H1 (cell line): ENCODE measurements at regions not wholly inside any gene's neighbourhood (a gene's known extent, or its start where the extent isn't known, plus 50 kb on each side); places are given as distances from the start of the nearest gene placed in this dataset.
A peak's percentile ranks its signal among the peaks of the same experiment; 100 is the strongest.

Experiments used
- CTCF ChIA-PET: fragments of 300-600 bp; sonication (Branson Sonifier 250); formaldehyde crosslinking; loops from one replicate; lab custom pipeline; 2021; ENCODE audit not compliant: partially characterized antibody; lab: Charles Lee
- POLR2A ChIA-PET: fragments of 300-600 bp; sonication (Branson Sonifier 250); formaldehyde crosslinking; loops from one replicate; lab custom pipeline; 2021; ENCODE audit warnings: inconsistent platforms; ENCODE audit not compliant: partially characterized antibody; lab: Charles Lee
- DNase-seq, 2 experiments: peaks; one replicate each; pipeline versions ENCODE4 v3.0.0 to v3.0.0-alpha.2; 2010 to 2022; ENCODE audit warnings: low spot score in 2 of 2, low read depth in 1 of 2, mixed read lengths in 1 of 2
- FAIRE-seq: peaks from 2 replicates; lab custom pipeline; 2011; peaks lifted over from hg19 to GRCh38; lab: Jason Lieb, UNC
- H2AFZ ChIP-seq: 2 replicates; pipeline ENCODE4 v1.8.1; 2012; ENCODE audit warnings: low read length, inconsistent platforms
- H2AK5ac ChIP-seq: 2 replicates; pipeline ENCODE4 v1.6.1; 2013; ENCODE audit warnings: low read depth, low read length
- H2BK120ac ChIP-seq: replicated peaks from 2 replicates; pipeline ENCODE3; 2013; ENCODE audit warnings: low read depth, low read length, inconsistent platforms
- H2BK12ac ChIP-seq: 2 replicates; pipeline ENCODE4 v1.6.1; 2013; ENCODE audit warnings: low read depth, low read length
- H2BK15ac ChIP-seq: 2 replicates; pipeline ENCODE4 v1.6.1; 2013; ENCODE audit warnings: low read length
- H2BK20ac ChIP-seq: 2 replicates; pipeline ENCODE4 v1.6.1; 2013; ENCODE audit warnings: low read length
- H2BK5ac ChIP-seq: 2 replicates; pipeline ENCODE4 v1.6.1; 2013; ENCODE audit warnings: low read depth, low read length
- H3K14ac ChIP-seq: 2 replicates; pipeline ENCODE4 v1.6.1; 2013; ENCODE audit warnings: inconsistent platforms; ENCODE audit not compliant: insufficient read length
- H3K18ac ChIP-seq: 2 replicates; pipeline ENCODE4 v1.6.1; 2013; ENCODE audit warnings: low read length; ENCODE audit errors: extremely low read depth
- H3K23ac ChIP-seq: 2 replicates; pipeline ENCODE4 v1.6.1; 2013; ENCODE audit warnings: inconsistent platforms; ENCODE audit not compliant: insufficient read length
- H3K23me2 ChIP-seq: 2 replicates; pipeline ENCODE4 v1.6.1; 2013; ENCODE audit warnings: low read depth, low read length
- H3K27ac ChIP-seq: 2 replicates; pipeline ENCODE4 v1.6.1; 2011; ENCODE audit warnings: low read depth, low read length, inconsistent platforms
- H3K27me3 ChIP-seq, 4 experiments: replicated peaks in 1 of 4; 1 replicate in 1 of 4; 2 replicates in 3 of 4; pipeline versions ENCODE4 v1.6.1 to v1.8.1; 2011 to 2013; ENCODE audit warnings: low read length in 3 of 4, mild to moderate bottlenecking in 3 of 4, inconsistent platforms in 2 of 4, mixed read lengths in 2 of 4, moderate library complexity in 1 of 4; ENCODE audit not compliant: control insufficient read depth in 3 of 4, insufficient read depth in 3 of 4; ENCODE audit errors: extremely low read depth in 1 of 4
- H3K36me3 ChIP-seq, 4 experiments: 2 replicates each; pipeline versions ENCODE4 v1.6.1 to v1.8.1; 2011 to 2013; ENCODE audit warnings: mild to moderate bottlenecking in 4 of 4, low read length in 3 of 4, moderate library complexity in 2 of 4, control low read depth in 1 of 4, inconsistent platforms in 1 of 4; ENCODE audit not compliant: insufficient read depth in 4 of 4, control insufficient read depth in 2 of 4
- H3K4ac ChIP-seq: replicated peaks from 2 replicates; pipeline ENCODE3; 2013; ENCODE audit warnings: low read length, low read depth, mixed read lengths, inconsistent platforms; ENCODE audit not compliant: insufficient read length
- H3K4me1 ChIP-seq, 4 experiments: replicated peaks in 1 of 4; 1 replicate in 1 of 4; 2 replicates in 3 of 4; pipeline versions ENCODE4 v1.6.1 to v1.8.1; 2011 to 2013; ENCODE audit warnings: low read length in 3 of 4, inconsistent platforms in 2 of 4, mixed read lengths in 1 of 4; ENCODE audit not compliant: insufficient read depth in 4 of 4, control insufficient read depth in 3 of 4
- H3K4me2 ChIP-seq, 2 experiments: 2 replicates each; pipeline versions ENCODE4 v1.6.1 to v1.8.1; 2011 to 2013; ENCODE audit warnings: low read depth in 2 of 2, low read length in 2 of 2, control low read depth in 1 of 2, inconsistent platforms in 1 of 2, mild to moderate bottlenecking in 1 of 2; ENCODE audit not compliant: insufficient read depth in 1 of 2
- H3K4me3 ChIP-seq, 4 experiments: fragments of 200-600, 300-600 bp in 1 of 4; sonication (generic), shearing (Covaris generic), sonication (Bioruptor Twin) in 1 of 4; 2 replicates each; pipeline versions ENCODE4 v1.5.1 to v1.8.1; 2011 to 2016; ENCODE audit warnings: low read length in 4 of 4, low read depth in 3 of 4, control low read depth in 2 of 4, inconsistent platforms in 2 of 4, mild to moderate bottlenecking in 2 of 4, mixed read lengths in 1 of 4, moderate library complexity in 1 of 4; ENCODE audit not compliant: insufficient read depth in 2 of 4; ENCODE audit errors: extremely low read depth in 1 of 4
- H3K56ac ChIP-seq: replicated peaks from 2 replicates; pipeline ENCODE3; 2013; ENCODE audit warnings: low read depth, mild to moderate bottlenecking, mixed read lengths, low read length, inconsistent platforms; ENCODE audit not compliant: insufficient read length
- H3K79me1 ChIP-seq: 2 replicates; pipeline ENCODE4 v1.6.1; 2013; ENCODE audit warnings: low read depth, low read length, control low read depth
- H3K79me2 ChIP-seq, 2 experiments: 2 replicates each; pipeline versions ENCODE4 v1.6.1 to v1.8.1; 2012 to 2013; ENCODE audit warnings: low read length in 2 of 2, mild to moderate bottlenecking in 2 of 2, inconsistent platforms in 1 of 2; ENCODE audit not compliant: insufficient read depth in 2 of 2, control insufficient read depth in 1 of 2
- H3K9ac ChIP-seq, 4 experiments: replicated peaks in 1 of 4; 1 replicate in 1 of 4; 2 replicates in 3 of 4; pipeline versions ENCODE4 v1.6.1 to v1.8.1; 2011 to 2013; ENCODE audit warnings: low read depth in 3 of 4, low read length in 3 of 4, control low read depth in 2 of 4, mild to moderate bottlenecking in 2 of 4, moderate library complexity in 2 of 4, inconsistent platforms in 1 of 4; ENCODE audit errors: extremely low read depth in 1 of 4
- H3K9me3 ChIP-seq, 2 experiments: 2 replicates each; pipeline versions ENCODE4 v1.6.1 to v1.8.1; 2012 to 2013; ENCODE audit warnings: mild to moderate bottlenecking in 2 of 2, moderate library complexity in 2 of 2, control low read depth in 1 of 2, inconsistent platforms in 1 of 2, low read depth in 1 of 2, low read length in 1 of 2, mixed read lengths in 1 of 2; ENCODE audit not compliant: insufficient read depth in 2 of 2
- H4K20me1 ChIP-seq, 2 experiments: replicated peaks in 1 of 2; 2 replicates each; pipeline versions ENCODE3 to v1.8.1; 2011 to 2013; ENCODE audit warnings: inconsistent platforms in 2 of 2, low read length in 2 of 2, mild to moderate bottlenecking in 1 of 2; ENCODE audit not compliant: insufficient read depth in 2 of 2, control insufficient read depth in 1 of 2
- H4K5ac ChIP-seq: 2 replicates; pipeline ENCODE4 v1.6.1; 2013; ENCODE audit warnings: low read length, low read depth, mixed read lengths, inconsistent platforms; ENCODE audit not compliant: insufficient read length
- H4K8ac ChIP-seq: 2 replicates; pipeline ENCODE4 v1.8.0; 2013; ENCODE audit warnings: mild to moderate bottlenecking, moderate library complexity, low read length, inconsistent platforms; ENCODE audit not compliant: insufficient read depth; ENCODE audit errors: extremely low read depth
- H4K91ac ChIP-seq: replicated peaks from 2 replicates; pipeline ENCODE3; 2013; ENCODE audit warnings: low read length, mixed read lengths, inconsistent platforms; ENCODE audit not compliant: insufficient read length
- ATF2 ChIP-seq: IDR thresholded peaks from 2 replicates; pipeline ENCODE4 v1.6.1; 2012; ENCODE audit warnings: low read length, inconsistent platforms
- CBX8 ChIP-seq: fragments of 300-800, 300-1000 bp; sonication (generic); IDR thresholded peaks from 2 replicates; pipeline ENCODE4 v1.7.1; 2016; ENCODE audit warnings: low read depth, low read length, borderline replicate concordance
- CHD1 ChIP-seq: IDR thresholded peaks from 2 replicates; pipeline ENCODE4 v1.6.1; 2012; ENCODE audit warnings: low read depth, low read length, improper control_type of control experiment
- EZH2 ChIP-seq: fragments of 200-600 bp; sonication (generic); IDR thresholded peaks from 2 replicates; pipeline ENCODE4 v1.7.1; 2012; ENCODE audit warnings: low read depth, mild to moderate bottlenecking, moderate library complexity, low read length, inconsistent platforms; ENCODE audit not compliant: severe bottlenecking
- JUN ChIP-seq: IDR thresholded peaks from 2 replicates; pipeline ENCODE4 v1.6.1; 2011; ENCODE audit warnings: low read depth, mild to moderate bottlenecking, improper control_type of control experiment, low read length
- JUND ChIP-seq: IDR thresholded peaks from 2 replicates; pipeline ENCODE4 v1.6.1; 2011; ENCODE audit warnings: mild to moderate bottlenecking, improper control_type of control experiment, low read length
- NRF1 ChIP-seq: IDR thresholded peaks from 2 replicates; pipeline ENCODE4 v1.6.1; 2011; ENCODE audit warnings: mild to moderate bottlenecking, low read depth, low read length, improper control_type of control experiment
- PHF8 ChIP-seq: fragments of 200-600 bp; sonication (generic); conservative IDR thresholded peaks from 2 replicates; pipeline ENCODE4 v1.7.1; 2012; ENCODE audit warnings: low read depth, mild to moderate bottlenecking, inconsistent platforms, low read length, moderate library complexity
- POLR2A ChIP-seq, 2 experiments: IDR thresholded peaks; 1 replicate in 1 of 2; 2 replicates in 1 of 2; pipeline ENCODE4 v1.6.1; 2011; ENCODE audit warnings: low read depth in 2 of 2, low read length in 2 of 2, mild to moderate bottlenecking in 2 of 2; ENCODE audit errors: control extremely low read depth in 1 of 2
- POU5F1 ChIP-seq: IDR thresholded peaks from 2 replicates; pipeline ENCODE4 v1.6.1; 2011; ENCODE audit warnings: low read depth, mild to moderate bottlenecking, low read length, moderate library complexity
- RNF2 ChIP-seq: fragments of 200-900, 300-1000 bp; sonication (generic); IDR thresholded peaks from 2 replicates; pipeline ENCODE4 v1.7.1; 2016; ENCODE audit warnings: borderline replicate concordance, low read depth, mild to moderate bottlenecking, antibody characterized with exemption, low read length; ENCODE audit not compliant: poor library complexity, severe bottlenecking; ENCODE audit errors: missing control alignments
- SRF ChIP-seq: IDR thresholded peaks from 2 replicates; pipeline ENCODE4 v1.6.1; 2011; ENCODE audit warnings: mild to moderate bottlenecking, low read depth, low read length, moderate library complexity
- TAF7 ChIP-seq: optimal IDR thresholded peaks from 2 replicates; pipeline ENCODE3; 2011; ENCODE audit warnings: low read depth, mild to moderate bottlenecking, inconsistent platforms, low read length, moderate library complexity, borderline replicate concordance
- WGBS, 2 experiments: shearing (Covaris generic) in 1 of 2; methylation state at CpG; one replicate each; pipeline versions ENCODE4 v1.1.6 to v1.1.7; 2013 to 2015; ENCODE audit warnings: low lambda C conversion rate in 2 of 2, mixed read lengths in 2 of 2, inconsistent platforms in 1 of 2, low coverage in 1 of 2, missing lambda C conversion rate in 1 of 2; ENCODE audit not compliant: insufficient replicate concordance in 2 of 2, insufficient coverage in 1 of 2, insufficient read length in 1 of 2; ENCODE audit errors: extremely low coverage in 1 of 2, missing lambda C conversion rate in 1 of 2; 5-methylcytosine and 5-hydroxymethylcytosine counted together

GRCh38 chr12:4114986-4115385 lies 158.6 kb upstream of the CCND2 start:
- H3K4me2 ChIP-seq: peak overlapping the region in 1 of 2 experiments; percentile 33; a peak in 1 of 4 replicates
- no peak for FAIRE-seq
- 70% methylated on average over 7 of the region's 7 CpGs; no CpG with 5 or more reads in 1 of the 2 experiments for WGBS, 2 experiments
- peak in 1 of 2 experiments; percentile 49 for DNase-seq
- no peak overlapping the region for H3K14ac ChIP-seq
- no peaks in the 10 kb centered on the region for H3K9me3 ChIP-seq
- no peak overlapping the region for H2BK120ac ChIP-seq
- no peaks in the 10 kb centered on the region for H4K20me1 ChIP-seq
- no peak overlapping the region for H3K4ac ChIP-seq
- no peak overlapping the region for H4K8ac ChIP-seq
- H2AFZ ChIP-seq: no peak overlapping the region
- no peak overlapping the region for H2BK15ac ChIP-seq
- H3K23ac ChIP-seq: no peak overlapping the region
- H2BK20ac ChIP-seq: no peak overlapping the region
- peaks cover 1% of the 10 kb centered on the region; the same call in 1 of the 2 replicates for H3K23me2 ChIP-seq
- H3K79me2 ChIP-seq: no peaks in the 10 kb centered on the region
- no peak overlapping the region for H3K56ac ChIP-seq
- no peak overlapping the region for H4K5ac ChIP-seq
- no peak overlapping the region for H3K4me3 ChIP-seq
- peaks cover 3 to 10% (median 6%) of the 10 kb centered on the region in 4 experiments; a peak in 6 of 7 replicates for H3K4me1 ChIP-seq
- H3K36me3 ChIP-seq: no peaks in the 10 kb centered on the region
- H3K27ac ChIP-seq: no peak overlapping the region
- no peak overlapping the region for H2AK5ac ChIP-seq
- H3K9ac ChIP-seq: no peak overlapping the region; a peak in 1 of 7 replicates
- POLR2A ChIA-PET: interaction anchor here (0.6 to 10.1 kb wide), 6 partner anchors 11 to 167 kb away, joined by 3 to 58 read pairs (median 6); partner anchors contain the start of gene CCND2
- no peaks in the 10 kb centered on the region for H3K27me3 ChIP-seq
- H4K91ac ChIP-seq: no peak overlapping the region
- CTCF ChIA-PET: interaction anchor here (0.6 to 6.6 kb wide), 20 partner anchors 7 to 409 kb away, joined by 3 to 44 read pairs (median 4); partner anchors contain the start of gene CCND2
- no peak overlapping the region for H2BK5ac ChIP-seq
- no peak overlapping the region for H3K18ac ChIP-seq
- H2BK12ac ChIP-seq: no peak overlapping the region
- no peaks in the 10 kb centered on the region for H3K79me1 ChIP-seq
- TF ChIP-seq PHF8 (no peak), NRF1 (no peak), SRF (no peak), TAF7 (no peak), JUN (no peak), CHD1 (no peak), POLR2A (IDR thresholded peaks at IDR 0.05; ENCODE audit: control extremely low read depth in 1 of 2, low read depth in 2 of 2, low read length in 2 of 2) (no peak), EZH2 (no peak), CBX8 (no peak), POU5F1 (no peak), ATF2 (no peak), JUND (no peak), RNF2 (no peak)
